Stomach (tissue), 8 donors: ENCODE measurements at regions not wholly inside any gene's neighbourhood (a gene's known extent, or its start where the extent isn't known, plus 50 kb on each side); places are given as distances from the start of the nearest gene placed in this dataset.

Source experiments
- DNase-seq, 2 donors: peaks; one replicate each; pipeline versions ENCODE4 v3.0.0 to v3.0.0-alpha.2; 2013 to 2019
- H3K27ac ChIP-seq, 5 donors: fragments of 200-600 bp in 4 of 5; sonication (generic) in 4 of 5; one replicate each; pipeline ENCODE4 v1.5.1; 2013 to 2019; ENCODE audit warnings: mild to moderate bottlenecking in 1 of 5, moderate library complexity in 1 of 5
- H3K27me3 ChIP-seq, 3 donors: fragments of 200-600 bp; sonication (generic); one replicate each; pipeline ENCODE4 v1.5.1; 2017 to 2019; ENCODE audit warnings: mixed run types in 1 of 3
- H3K36me3 ChIP-seq, 4 donors: fragments of 200-600 bp; sonication (generic); 1 replicate in 3 of 4; 2 replicates in 1 of 4; pipeline ENCODE4 v1.5.1; 2016 to 2019
- H3K4me1 ChIP-seq, 4 donors: fragments of 200-600 bp; sonication (generic); one replicate each; pipeline ENCODE4 v1.5.1; 2016 to 2019
- H3K4me3 ChIP-seq, 4 donors: fragments of 200-600 bp; sonication (generic) in 3 of 4; one replicate each; pipeline ENCODE4 v1.5.1; 2016 to 2019; ENCODE audit warnings: mild to moderate bottlenecking in 1 of 4
- H3K9me3 ChIP-seq, 4 donors: fragments of 200-600 bp; sonication (generic); one replicate each; pipeline ENCODE4 v1.5.1; 2016 to 2019
- EP300 ChIP-seq: sonication (generic); formaldehyde crosslinking; IDR thresholded peaks from one replicate; pipeline ENCODE4 v1.6.1; 2017; ENCODE audit warnings: antibody characterized with exemption
- POLR2A ChIP-seq, 4 donors: fragments of 450-650 bp; IDR thresholded peaks; one replicate each; pipeline ENCODE4 v1.6.1; 2016; ENCODE audit warnings: antibody characterized with exemption in 4 of 4, control low read depth in 2 of 4, mild to moderate bottlenecking in 1 of 4, moderate library complexity in 1 of 4
- POLR2AphosphoS5 ChIP-seq, 3 donors: sonication (generic); formaldehyde crosslinking; IDR thresholded peaks; one replicate each; pipeline ENCODE4 v1.6.1; 2016; ENCODE audit warnings: antibody characterized with exemption in 3 of 3
- WGBS, 5 donors: extraction: QIAGEN DNeasy Blood & Tissue Kit in 3 of 5; methylation state at CpG; one replicate each; pipeline versions ENCODE4 v1.1.5 to v1.1.7; 2013 to 2018; 5-methylcytosine and 5-hydroxymethylcytosine counted together
- intact Hi-C: fragments of 100-400 bp; cut with DNase I; formaldehyde crosslinking; loops from one replicate; pipeline ENCODE4 v1.15.1; 2023; ENCODE audit warnings: low total_unique reads
- TF ChIP-seq, protein P1 (sequence below), 7 experiments: fragments of 450-650 bp in 4 of 7; fragments of 200-600 bp in 3 of 7; sonication (generic) in 3 of 7; IDR thresholded peaks; one replicate each; pipeline ENCODE4 v1.5.1; 2016 to 2019; ENCODE audit warnings: antibody characterized with exemption in 7 of 7, control low read depth in 2 of 7, mild to moderate bottlenecking in 1 of 7
- donor health status: healthy with polysubstance abuse.
- donor health status: Bipolar disorder and iron deficiency.
- donor health status: healthy.

DNA sequence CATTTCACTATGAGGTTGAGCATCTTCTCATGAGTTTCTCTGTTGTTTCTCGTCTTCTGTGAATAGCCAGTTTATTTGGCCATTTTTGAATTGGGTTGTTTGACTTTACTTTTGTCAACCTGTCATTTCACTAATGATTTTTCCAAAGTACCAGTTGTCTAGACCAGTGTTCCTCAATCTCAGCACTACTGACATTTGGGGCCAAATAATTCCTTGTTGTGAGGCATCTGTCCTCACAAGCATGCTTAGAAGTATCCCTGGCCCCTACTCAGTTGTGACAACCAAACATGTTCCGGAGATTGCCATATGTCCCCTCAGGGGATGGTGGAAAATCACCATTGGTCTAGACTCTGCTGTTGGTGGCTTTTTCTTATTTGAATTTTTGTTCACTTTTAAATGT, 87.7 kb upstream of the GNAZ start:
- H3K27ac ChIP-seq, result no peak overlapping the region
- peaks cover 0 to 23% (median 16%) of the 10 kb centered on the region in 4 donors for H3K9me3 ChIP-seq
- no peaks in the 10 kb centered on the region for H3K27me3 ChIP-seq
- H3K36me3 ChIP-seq, result no peaks in the 10 kb centered on the region
- no peak overlapping the region for H3K4me3 ChIP-seq
- WGBS, 5 donors, result 77 to 91% (median 85%) methylated on average over 2 of the region's 2 CpGs
- no peaks in the 10 kb centered on the region for H3K4me1 ChIP-seq
- DNase-seq, result no peak
- TF ChIP-seq POLR2AphosphoS5 (IDR thresholded peaks at IDR 0.05), result no peak
- no peak for TF ChIP-seq POLR2A (IDR thresholded peaks at IDR 0.05)
- TF ChIP-seq EP300, result no peak
- TF ChIP-seq, protein P1, sequence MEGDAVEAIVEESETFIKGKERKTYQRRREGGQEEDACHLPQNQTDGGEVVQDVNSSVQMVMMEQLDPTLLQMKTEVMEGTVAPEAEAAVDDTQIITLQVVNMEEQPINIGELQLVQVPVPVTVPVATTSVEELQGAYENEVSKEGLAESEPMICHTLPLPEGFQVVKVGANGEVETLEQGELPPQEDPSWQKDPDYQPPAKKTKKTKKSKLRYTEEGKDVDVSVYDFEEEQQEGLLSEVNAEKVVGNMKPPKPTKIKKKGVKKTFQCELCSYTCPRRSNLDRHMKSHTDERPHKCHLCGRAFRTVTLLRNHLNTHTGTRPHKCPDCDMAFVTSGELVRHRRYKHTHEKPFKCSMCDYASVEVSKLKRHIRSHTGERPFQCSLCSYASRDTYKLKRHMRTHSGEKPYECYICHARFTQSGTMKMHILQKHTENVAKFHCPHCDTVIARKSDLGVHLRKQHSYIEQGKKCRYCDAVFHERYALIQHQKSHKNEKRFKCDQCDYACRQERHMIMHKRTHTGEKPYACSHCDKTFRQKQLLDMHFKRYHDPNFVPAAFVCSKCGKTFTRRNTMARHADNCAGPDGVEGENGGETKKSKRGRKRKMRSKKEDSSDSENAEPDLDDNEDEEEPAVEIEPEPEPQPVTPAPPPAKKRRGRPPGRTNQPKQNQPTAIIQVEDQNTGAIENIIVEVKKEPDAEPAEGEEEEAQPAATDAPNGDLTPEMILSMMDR (IDR thresholded peaks at IDR 0.05), result no peak
- intact Hi-C loops, result no loop called here

DNA sequence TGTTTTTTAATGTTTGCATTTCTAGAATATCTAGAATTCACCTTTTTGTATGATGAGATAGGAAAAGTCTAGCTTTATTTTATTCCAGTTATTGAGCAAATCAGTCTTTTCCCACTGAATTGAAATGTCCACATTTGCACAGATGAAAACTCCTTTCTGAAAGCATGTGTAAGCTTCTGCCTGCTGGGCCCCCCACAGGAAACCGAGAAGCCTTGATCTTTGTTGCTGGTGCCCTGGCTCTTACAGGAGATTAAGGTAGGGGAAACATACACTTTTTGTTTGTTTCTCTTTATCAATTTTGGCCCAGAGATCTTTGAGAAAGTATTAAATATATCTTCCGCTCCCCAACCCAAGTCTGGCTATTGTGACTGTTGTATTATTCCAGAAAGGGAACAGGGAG, 87.2 kb upstream of the GNAZ start:
- intact Hi-C loops, result no loop called here
- DNase-seq, result no peak
- peaks cover 0 to 23% (median 16%) of the 10 kb centered on the region in 4 donors for H3K9me3 ChIP-seq
- no peaks in the 10 kb centered on the region for H3K36me3 ChIP-seq
- no peaks in the 10 kb centered on the region for H3K27me3 ChIP-seq
- TF ChIP-seq POLR2A (IDR thresholded peaks at IDR 0.05) (no peak), POLR2AphosphoS5 (IDR thresholded peaks at IDR 0.05) (no peak), EP300 (no peak)
- TF ChIP-seq, protein P1 (IDR thresholded peaks at IDR 0.05), result no peak
- H3K27ac ChIP-seq, result no peak overlapping the region
- WGBS, 5 donors, result 32 to 48% (median 40%) methylated on average over 2 of the region's 2 CpGs
- no peaks in the 10 kb centered on the region for H3K4me1 ChIP-seq
- no peak overlapping the region for H3K4me3 ChIP-seq

DNA sequence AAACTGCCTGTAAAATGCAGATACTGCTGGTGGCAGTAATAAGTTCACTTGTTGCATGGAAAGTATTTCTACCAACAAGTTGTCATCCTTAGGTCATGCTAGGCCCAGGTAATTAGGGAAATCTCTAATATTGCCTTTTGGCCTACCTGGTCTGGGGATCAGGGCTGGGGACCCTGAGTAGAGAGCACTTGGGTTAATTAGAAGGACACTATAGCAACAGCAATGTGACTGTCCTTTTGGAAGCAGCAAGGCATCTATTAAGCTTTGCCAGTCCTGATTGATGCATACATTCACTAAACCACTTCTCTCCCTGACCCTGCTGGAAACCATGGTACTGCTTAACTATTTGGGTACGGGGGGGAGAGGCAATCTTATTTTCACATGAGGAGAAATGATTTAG, 86.5 kb upstream of the GNAZ start:
- TF ChIP-seq POLR2A (IDR thresholded peaks at IDR 0.05) (no peak), POLR2AphosphoS5 (IDR thresholded peaks at IDR 0.05) (no peak), EP300 (no peak)
- TF ChIP-seq, protein P1 (IDR thresholded peaks at IDR 0.05), result no peak
- intact Hi-C loops, result no loop called here
- Histone ChIP-seq H3K27me3 (no peaks in the 10 kb centered on the region), H3K36me3 (no peaks in the 10 kb centered on the region), H3K4me3 (no peak overlapping the region), H3K27ac (no peak overlapping the region), H3K9me3 (peaks cover 0 to 20% (median 16%) of the 10 kb centered on the region in 4 donors), H3K4me1 (no peaks in the 10 kb centered on the region)
- no peak for DNase-seq
- 0 to 83% (median 68%) methylated on average over 1 of the region's 1 CpG for WGBS, 5 donors

DNA sequence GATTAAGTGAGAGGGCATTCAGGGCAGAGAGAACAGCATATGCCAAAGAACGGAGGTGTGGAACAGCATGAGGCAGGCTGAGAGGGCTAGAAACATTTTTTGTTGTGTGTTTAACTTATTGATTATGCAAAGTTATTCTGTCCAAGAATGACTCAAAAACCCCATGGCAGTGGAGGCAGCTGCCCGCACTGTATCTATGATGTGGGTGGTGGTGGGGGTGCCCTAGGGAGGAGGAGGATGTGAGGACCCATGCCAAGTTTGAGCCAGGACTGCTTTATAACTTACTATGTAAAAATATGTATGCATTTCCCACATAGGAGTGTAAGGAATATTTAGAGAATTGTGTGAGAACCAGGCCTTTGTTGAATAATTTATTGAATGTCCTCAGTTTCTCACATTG, 85.4 kb upstream of the GNAZ start:
- WGBS, 5 donors, result 32 to 51% (median 50%) methylated on average over 2 of the region's 2 CpGs
- intact Hi-C loops, result no loop called here
- no peak for TF ChIP-seq POLR2AphosphoS5 (IDR thresholded peaks at IDR 0.05)
- TF ChIP-seq, protein P1 (IDR thresholded peaks at IDR 0.05), result no peak
- TF ChIP-seq POLR2A (IDR thresholded peaks at IDR 0.05), result no peak
- no peak for TF ChIP-seq EP300

More for the DNA sequence above, 85.4 kb upstream of the GNAZ start:
- H3K27ac ChIP-seq, result no peak overlapping the region
- DNase-seq, result no peak
- H3K27me3 ChIP-seq, result no peaks in the 10 kb centered on the region
- peaks cover 0 to under 1% (median under 1%) of the 10 kb centered on the region in 4 donors for H3K4me1 ChIP-seq
- H3K9me3 ChIP-seq, result peaks cover 0 to 10% (median 6%) of the 10 kb centered on the region in 4 donors
- no peaks in the 10 kb centered on the region for H3K36me3 ChIP-seq
- H3K4me3 ChIP-seq, result no peak overlapping the region
